A549 (cell line): ENCODE measurements at regions not wholly inside any gene's neighbourhood (a gene's known extent, or its start where the extent isn't known, plus 50 kb on each side); places are given as distances from the start of the nearest gene placed in this dataset.

Experiments
- ATAC-seq, 2 experiments: fragments of 200-7000 bp in 1 of 2; fragments of >200 bp in 1 of 2; cut with Nextera tagmentation in 1 of 2; cut with Tn5 transposase in 1 of 2; 3 replicates each; pipeline versions ENCODE4 v1.8.0 to v1.9.1; 2018 to 2020; ENCODE audit warnings: mild to moderate bottlenecking in 1 of 2, moderate library complexity in 1 of 2
- CTCF ChIA-PET: fragments of 300-600 bp; sonication (Branson Sonifier 250); formaldehyde crosslinking; extraction: SDS; loops from one replicate; lab custom pipeline; 2021; ENCODE audit warnings: antibody characterized with exemption, inconsistent platforms; lab: Yijun Ruan, JAX
- POLR2A ChIA-PET: fragments of 350-600 bp; formaldehyde crosslinking; extraction: SDS; loops from one replicate; lab custom pipeline; 2021; ENCODE audit warnings: antibody characterized with exemption, inconsistent platforms; lab: Yijun Ruan, JAX
- DNase-seq, 2 experiments: peaks; one replicate each; pipeline versions ENCODE4 v3.0.0 to v3.0.0-alpha.2; 2011 to 2016; ENCODE audit warnings: low read depth in 1 of 2, low spot score in 1 of 2
- FAIRE-seq: peaks from 2 replicates; lab custom pipeline; 2011; peaks lifted over from hg19 to GRCh38; lab: Jason Lieb, UNC
- H3K27ac ChIP-seq, 2 experiments: fragments of >200 bp; sonication (Bioruptor Twin); formaldehyde crosslinking; 3 replicates each; pipeline ENCODE4 v1.5.1; 2016 to 2017
- H3K4me1 ChIP-seq: fragments of >200 bp; sonication (Bioruptor Twin); formaldehyde crosslinking; 3 replicates; pipeline ENCODE4 v1.6.1; 2016
- H3K4me2 ChIP-seq: fragments of >200 bp; sonication (Bioruptor Twin); formaldehyde crosslinking; 3 replicates; pipeline ENCODE4 v1.6.1; 2016
- H3K4me3 ChIP-seq: fragments of >200 bp; sonication (Bioruptor Twin); formaldehyde crosslinking; 3 replicates; pipeline ENCODE4 v1.5.1; 2016
- H3K9me3 ChIP-seq: fragments of >200 bp; sonication (Bioruptor Twin); formaldehyde crosslinking; 3 replicates; pipeline ENCODE4 v1.6.1; 2016
- ATOH8 ChIP-seq: fragments of 250-450 bp; sonication (Bioruptor Pico); IDR thresholded peaks from 2 replicates; pipeline ENCODE4 v1.5.0; 2020; ENCODE audit warnings: low read depth, mild to moderate bottlenecking, moderate library complexity
- BCL3 ChIP-seq: fragments of >200 bp; sonication (Bioruptor Twin); formaldehyde crosslinking; IDR thresholded peaks from 3 replicates; pipeline ENCODE4 v1.6.1; 2016
- BHLHE40 ChIP-seq: IDR thresholded peaks from 2 replicates; pipeline ENCODE4 v1.6.1; 2012; ENCODE audit warnings: low read depth, low read length, inconsistent platforms
- CBX2 ChIP-seq: fragments of 200-600 bp; sonication (generic); IDR thresholded peaks from 2 replicates; pipeline ENCODE4 v1.6.1; 2016; ENCODE audit warnings: low read depth, mild to moderate bottlenecking, borderline replicate concordance
- CBX8 ChIP-seq: fragments of 200-600 bp; sonication (generic); IDR thresholded peaks from 2 replicates; pipeline ENCODE4 v1.6.1; 2016
- CHD2 ChIP-seq: fragments of 150-350 bp; IDR thresholded peaks from 2 replicates; pipeline ENCODE4 v1.6.1; 2014; ENCODE audit warnings: low read length; ENCODE audit not compliant: partially characterized antibody
- EHF ChIP-seq: fragments of 250-450 bp; sonication (Bioruptor Pico); IDR thresholded peaks from 2 replicates; pipeline ENCODE4 v1.5.0; 2020; ENCODE audit warnings: mild to moderate bottlenecking
- EHMT2 ChIP-seq: fragments of 200-600 bp; sonication (generic); IDR thresholded peaks from 2 replicates; pipeline ENCODE4 v1.6.1; 2016; ENCODE audit warnings: antibody characterized with exemption, low read depth, mild to moderate bottlenecking, moderate library complexity
- ESRRA ChIP-seq: fragments of 150-350 bp; IDR thresholded peaks from 2 replicates; pipeline ENCODE4 v1.6.1; 2014; ENCODE audit warnings: mild to moderate bottlenecking, low read length, borderline replicate concordance
- FOSB ChIP-seq: fragments of 250-450 bp; sonication (Bioruptor Pico); IDR thresholded peaks from 2 replicates; pipeline ENCODE4 v1.5.0; 2020; ENCODE audit warnings: mild to moderate bottlenecking, moderate library complexity
- GATA3 ChIP-seq: IDR thresholded peaks from 2 replicates; pipeline ENCODE4 v1.6.1; 2012; ENCODE audit warnings: borderline replicate concordance
- HEYL ChIP-seq: fragments of 250-450 bp; sonication (Bioruptor Pico); IDR thresholded peaks from 2 replicates; pipeline ENCODE4 v1.8.0; 2021; ENCODE audit warnings: mild to moderate bottlenecking, moderate library complexity
- HOXB13 ChIP-seq: fragments of 250-450 bp; sonication (Bioruptor Pico); IDR thresholded peaks from 2 replicates; pipeline ENCODE4 v1.5.0; 2020; ENCODE audit warnings: low read depth, mild to moderate bottlenecking, moderate library complexity
- HOXB5 ChIP-seq: fragments of 250-450 bp; sonication (Bioruptor Pico); IDR thresholded peaks from 2 replicates; pipeline ENCODE4 v1.5.0; 2020; ENCODE audit warnings: mild to moderate bottlenecking, moderate library complexity
- JUNB ChIP-seq: fragments of >200 bp; sonication (Bioruptor Twin); formaldehyde crosslinking; IDR thresholded peaks from 2 replicates; pipeline ENCODE4 v1.6.1; 2016
- MAX ChIP-seq: IDR thresholded peaks from 2 replicates; pipeline ENCODE4 v1.6.1; 2012
- MAZ ChIP-seq: fragments of 150-350 bp; IDR thresholded peaks from 2 replicates; pipeline ENCODE4 v1.6.1; 2014; ENCODE audit warnings: antibody characterized with exemption, low read depth, low read length, borderline replicate concordance
- MYC ChIP-seq: IDR thresholded peaks from 2 replicates; pipeline ENCODE4 v1.6.1; 2012; ENCODE audit warnings: mild to moderate bottlenecking, inconsistent platforms, low read length, improper control_type of control experiment, borderline replicate concordance
- NR3C1 ChIP-seq: fragments of >200 bp; sonication (Bioruptor Twin); formaldehyde crosslinking; IDR thresholded peaks from 3 replicates; pipeline ENCODE4 v1.6.1; 2017
- POLR2A ChIP-seq: IDR thresholded peaks from 2 replicates; pipeline ENCODE4 v1.6.1; 2012; ENCODE audit warnings: mild to moderate bottlenecking, low read length
- REST ChIP-seq: fragments of 200-600 bp; sonication (generic); IDR thresholded peaks from 2 replicates; pipeline ENCODE4 v1.6.1; 2016; ENCODE audit warnings: antibody characterized with exemption, mild to moderate bottlenecking, moderate library complexity
- RNF2 ChIP-seq: fragments of 200-600 bp; sonication (generic); IDR thresholded peaks from 2 replicates; pipeline ENCODE4 v1.6.1; 2016; ENCODE audit warnings: low read depth, mild to moderate bottlenecking, antibody characterized with exemption, moderate library complexity, borderline replicate concordance
- SMC3 ChIP-seq: fragments of >200 bp; sonication (Bioruptor Twin); formaldehyde crosslinking; IDR thresholded peaks from 3 replicates; pipeline ENCODE4 v1.6.1; 2018; ENCODE audit warnings: inconsistent platforms
- SREBF2 ChIP-seq: fragments of 450-650 bp; IDR thresholded peaks from 2 replicates; pipeline ENCODE4 v1.6.1; 2014; ENCODE audit warnings: mild to moderate bottlenecking, moderate library complexity
- TFCP2L1 ChIP-seq: fragments of 250-450 bp; sonication (Bioruptor Pico); IDR thresholded peaks from 2 replicates; pipeline ENCODE4 v1.5.0; 2021; ENCODE audit warnings: mild to moderate bottlenecking
- TP53 ChIP-seq: fragments of 250-450 bp; sonication (Bioruptor Pico); IDR thresholded peaks from 2 replicates; pipeline ENCODE4 v1.5.0; 2021; ENCODE audit warnings: mild to moderate bottlenecking, moderate library complexity
- ZFP36 ChIP-seq: fragments of 450-650 bp; IDR thresholded peaks from 2 replicates; pipeline ENCODE4 v1.6.1; 2014; ENCODE audit warnings: borderline replicate concordance; ENCODE audit not compliant: partially characterized antibody
- ZNF302 ChIP-seq: fragments of 250-450 bp; sonication (Bioruptor Pico); IDR thresholded peaks from 2 replicates; pipeline ENCODE4 v1.9.0; 2021; ENCODE audit warnings: inconsistent platforms, mild to moderate bottlenecking, moderate library complexity
- ZSCAN20 ChIP-seq: fragments of 250-450 bp; sonication (Bioruptor Pico); IDR thresholded peaks from 2 replicates; pipeline ENCODE4 v1.8.0; 2022; ENCODE audit warnings: mild to moderate bottlenecking, moderate library complexity
- WGBS: methylation state at CpG from one replicate; pipeline ENCODE4 v1.1.6; 2017; ENCODE audit errors: missing lambda C conversion rate; 5-methylcytosine and 5-hydroxymethylcytosine counted together

GRCh38 chr12:126644236-126645020 is 1579.2 kb downstream of the AACS start:
- DNase-seq = no peak
- Histone ChIP-seq H3K4me1 (no peaks in the 10 kb centered on the region), H3K27ac (no peak overlapping the region), H3K4me3 (no peak overlapping the region), H3K9me3 (no peaks in the 10 kb centered on the region), H3K4me2 (no peak overlapping the region)
- ChIA-PET CTCF (no interaction called here), POLR2A (no interaction called here)
- FAIRE-seq = no peak
- no peak for TF ChIP-seq ZNF302 (CRISPR knock-in tag)
- no peak for TF ChIP-seq FOSB (CRISPR knock-in tag)
- TF ChIP-seq CBX2 = no peak
- TF ChIP-seq POLR2A = no peak
- no peak for TF ChIP-seq ZFP36
- TF ChIP-seq REST = no peak
- TF ChIP-seq SREBF2 = no peak
- TF ChIP-seq CHD2 = no peak
- TF ChIP-seq EHMT2 = no peak
- TF ChIP-seq HOXB5 (CRISPR knock-in tag) = no peak
- no peak for TF ChIP-seq SMC3
- no peak for TF ChIP-seq HOXB13 (CRISPR knock-in tag)
- TF ChIP-seq MAX = no peak
- no peak for TF ChIP-seq HEYL (CRISPR knock-in tag)
- no peak for TF ChIP-seq MYC
- 3% methylated on average over 2 of the region's 2 CpGs for WGBS
- no peak for ATAC-seq

- POLR2A ChIA-PET = no interaction called here
- no peak for DNase-seq
These were observed 1582.8 kb downstream of the AACS start for GRCh38 chr12:126648074-126648473.

More at GRCh38 chr12:126648074-126648473, 1582.8 kb downstream of the AACS start:
- Histone ChIP-seq H3K4me1 (no peaks in the 10 kb centered on the region), H3K27ac (no peak overlapping the region)
- CTCF ChIA-PET = no interaction called here
- TF ChIP-seq EHF (CRISPR knock-in tag) (no peak), RNF2 (no peak), HOXB5 (CRISPR knock-in tag) (no peak), CBX8 (no peak), MYC (no peak), TFCP2L1 (CRISPR knock-in tag) (no peak), ATOH8 (CRISPR knock-in tag) (no peak), BHLHE40 (no peak), EHMT2 (no peak), ESRRA (no peak), GATA3 (no peak), BCL3 (no peak), JUNB (no peak), NR3C1 (no peak), ZSCAN20 (no peak), HOXB13 (CRISPR knock-in tag) (no peak), TP53 (CRISPR knock-in tag) (no peak), MAZ (no peak)
- TF ChIP-seq, all 56 proteins: peak for 0
- H3K9me3 ChIP-seq = no peaks in the 10 kb centered on the region
- FAIRE-seq (no peak), ATAC-seq (no peak)
- H3K4me2 ChIP-seq = no peak overlapping the region
- 2% methylated on average over 5 of the region's 5 CpGs for WGBS
- no peak overlapping the region for H3K4me3 ChIP-seq
